ENCODE measurements at regions not wholly inside any gene's neighbourhood (a gene's known extent, or its start where the extent isn't known, plus 50 kb on each side); places are given as distances from the start of the nearest gene placed in this dataset.

GRCh38 chr6:140597181-140597580 is 1222.7 kb upstream of the CITED2 start:
- DNase-seq (ENCODE audit: low read depth) = no peak

- DNase-seq (ENCODE audit: low read depth) = no peak
These were observed 1220.3 kb upstream of the CITED2 start for GRCh38 chr6:140594806-140595128.

GRCh38 chr6:140592877-140593276 is 1218.4 kb upstream of the CITED2 start:
- DNase-seq (ENCODE audit: low read depth) = no peak

GRCh38 chr6:140590641-140591040 is 1216.2 kb upstream of the CITED2 start:
- DNase-seq (ENCODE audit: low read depth) = peak; percentile 34

GRCh38 chr6:140586426-140587061 is 1212.1 kb upstream of the CITED2 start:
- DNase-seq (ENCODE audit: low read depth) = no peak

- no peak for DNase-seq (ENCODE audit: low read depth)
These were observed 1207.2 kb upstream of the CITED2 start for GRCh38 chr6:140581601-140582000.

GRCh38 chr6:140579918-140580317 is 1205.5 kb upstream of the CITED2 start:
- DNase-seq (ENCODE audit: low read depth) = no peak

GRCh38 chr6:140576004-140576555 is 1201.6 kb upstream of the CITED2 start:
- no peak for DNase-seq (ENCODE audit: low read depth)

GRCh38 chr6:140572867-140573266 is 1198.4 kb upstream of the CITED2 start:
- DNase-seq (ENCODE audit: low read depth) = no peak

GRCh38 chr6:140572129-140572528 is 1197.7 kb upstream of the CITED2 start:
- DNase-seq (ENCODE audit: low read depth) = peak; percentile 94

- DNase-seq (ENCODE audit: low read depth) = no peak
These were observed 1196.7 kb upstream of the CITED2 start for GRCh38 chr6:140571145-140571544.

- DNase-seq (ENCODE audit: low read depth) = peak; percentile 23
These were observed 1193.0 kb upstream of the CITED2 start for GRCh38 chr6:140567466-140567865.

GRCh38 chr6:140566781-140567277 is 1192.4 kb upstream of the CITED2 start:
- peak; percentile 78 for DNase-seq (ENCODE audit: low read depth)

GRCh38 chr6:140563728-140564127 is 1189.3 kb upstream of the CITED2 start:
- no peak for DNase-seq (ENCODE audit: low read depth)

GRCh38 chr6:140561701-140562100 is 1187.3 kb upstream of the CITED2 start:
- DNase-seq (ENCODE audit: low read depth) = no peak

- no peak for DNase-seq (ENCODE audit: low read depth)
These were observed 1186.2 kb upstream of the CITED2 start for GRCh38 chr6:140560671-140561070.

GRCh38 chr6:140559458-140559857 is 1185.0 kb upstream of the CITED2 start:
- no peak for DNase-seq (ENCODE audit: low read depth)

GRCh38 chr6:140554421-140554820 is 1180.0 kb upstream of the CITED2 start:
- peak; percentile 17 for DNase-seq (ENCODE audit: low read depth)

- DNase-seq (ENCODE audit: low read depth) = peak; percentile 26
These were observed 1173.9 kb upstream of the CITED2 start for GRCh38 chr6:140548366-140548765.

GRCh38 chr6:140546640-140547039 is 1172.2 kb upstream of the CITED2 start:
- DNase-seq (ENCODE audit: low read depth) = peak; percentile 71

- no peak for DNase-seq (ENCODE audit: low read depth)
These were observed 1170.0 kb upstream of the CITED2 start for GRCh38 chr6:140544431-140544830.

- DNase-seq (ENCODE audit: low read depth) = no peak
These were observed 1168.4 kb upstream of the CITED2 start for GRCh38 chr6:140542863-140543262.

- peak; percentile 42 for DNase-seq (ENCODE audit: low read depth)
These were observed 1166.8 kb upstream of the CITED2 start for GRCh38 chr6:140541288-140541687.

GRCh38 chr6:140540743-140541142 is 1166.3 kb upstream of the CITED2 start:
- no peak for DNase-seq (ENCODE audit: low read depth)
